HCT116 (cell line): ENCODE measurements at regions not wholly inside any gene's neighbourhood (a gene's known extent, or its start where the extent isn't known, plus 50 kb on each side); places are given as distances from the start of the nearest gene placed in this dataset.

ENCODE experiments used
- SIN3A ChIP-seq: IDR thresholded peaks from 2 replicates; pipeline ENCODE4 v1.6.1; 2012; ENCODE audit warnings: low read depth
- YY1 ChIP-seq: IDR thresholded peaks from 2 replicates; pipeline ENCODE4 v1.6.1; 2011; ENCODE audit warnings: low read length, low read depth, moderate library complexity, mild to moderate bottlenecking; ENCODE audit not compliant: insufficient replicate concordance; ENCODE audit errors: extremely low read depth

DNA sequence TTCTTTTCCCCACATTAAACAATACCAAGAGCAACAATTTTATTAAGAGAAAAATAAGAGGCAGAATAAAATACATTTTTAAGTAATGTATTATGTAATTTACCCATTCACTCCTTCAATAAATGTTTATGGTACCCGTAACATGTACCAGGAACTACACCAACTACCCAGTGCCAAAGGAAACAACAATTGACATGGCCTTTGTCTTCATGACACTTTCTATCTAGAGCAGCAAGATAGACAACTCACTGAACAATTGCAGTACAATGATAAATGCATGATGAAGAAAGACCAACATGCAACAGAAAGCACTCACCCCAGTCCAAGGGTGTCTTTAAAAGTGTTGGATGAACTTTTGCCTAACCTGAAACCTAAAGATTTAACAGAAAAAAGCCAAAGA, 493.8 kb downstream of the IGSF11 start:
- no peak for TF ChIP-seq YY1
- TF ChIP-seq SIN3A, result no peak
